ENCODE measurements at regions not wholly inside any gene's neighbourhood (a gene's known extent, or its start where the extent isn't known, plus 50 kb on each side); places are given as distances from the start of the nearest gene placed in this dataset.

- TF ChIP-seq CTCF (IDR thresholded peaks at IDR 0.05) (no peak), POLR2A (IDR thresholded peaks at IDR 0.05) (no peak)
These were observed 1010.6 kb downstream of the PCDH9 start for GRCh38 chr13:66219506-66219905.
